SK-N-DZ (cell line): ENCODE measurements at regions not wholly inside any gene's neighbourhood (a gene's known extent, or its start where the extent isn't known, plus 50 kb on each side); places are given as distances from the start of the nearest gene placed in this dataset.

Experiments used
- DNase-seq: peaks from one replicate; pipeline ENCODE4 v3.0.0-alpha.2; 2015; ENCODE audit warnings: low spot score

GRCh38 chr18:34978533-34978893, 62.7 kb upstream of the MAPRE2 start:
- no peak for DNase-seq

GRCh38 chr18:34978953-34979608, 62.1 kb upstream of the MAPRE2 start:
- DNase-seq, result no peak

GRCh38 chr18:34981487-34981886, 59.7 kb upstream of the MAPRE2 start:
- no peak for DNase-seq

- no peak for DNase-seq
Measured at GRCh38 chr18:34985963-34986362, 55.2 kb upstream of the MAPRE2 start.

GRCh38 chr18:34990597-34990996, 50.6 kb upstream of the MAPRE2 start:
- no peak for DNase-seq

- DNase-seq, result no peak
Measured at GRCh38 chr18:34991152-34991551, 50.1 kb upstream of the MAPRE2 start.
